Amniotic stem cell (primary cell): ENCODE measurements at regions not wholly inside any gene's neighbourhood (a gene's known extent, or its start where the extent isn't known, plus 50 kb on each side); places are given as distances from the start of the nearest gene placed in this dataset.
A peak's percentile ranks its signal among the peaks of the same experiment; 100 is the strongest.

ENCODE experiments used
- DNase-seq: peaks from one replicate; lab custom pipeline; 2025; lab: John Stamatoyannopoulos, UW

DNA sequence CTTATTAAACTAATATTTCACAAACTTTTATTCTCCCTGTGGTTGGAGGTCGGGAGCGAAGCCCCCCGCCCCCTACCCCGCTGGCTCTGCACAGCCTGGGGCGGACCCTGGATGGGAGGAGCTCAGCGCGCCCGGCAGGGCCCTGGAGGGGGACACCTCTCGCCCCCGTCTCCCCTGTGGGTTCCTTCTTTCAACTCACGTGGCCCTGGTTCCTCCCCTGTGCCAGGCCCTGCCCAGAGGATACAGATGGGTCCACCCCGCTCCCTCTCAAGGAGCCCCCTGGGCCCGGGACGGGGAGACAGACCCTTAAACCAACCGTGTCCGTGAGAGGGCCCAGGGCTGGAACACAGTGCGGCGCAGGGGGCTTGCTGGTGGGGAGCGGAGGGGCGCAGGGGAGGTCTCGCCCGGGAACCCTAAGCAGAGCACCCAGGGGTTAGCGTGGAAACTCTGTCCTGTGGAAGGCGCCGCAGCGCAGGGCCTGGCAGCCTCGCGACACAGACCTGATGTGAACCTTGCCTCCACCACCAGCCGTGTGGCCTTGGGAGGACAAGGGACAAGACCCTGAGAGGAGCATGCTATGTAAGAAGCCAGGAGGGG lies 103.7 kb upstream of the MVB12B start:
- no peak for DNase-seq

DNA sequence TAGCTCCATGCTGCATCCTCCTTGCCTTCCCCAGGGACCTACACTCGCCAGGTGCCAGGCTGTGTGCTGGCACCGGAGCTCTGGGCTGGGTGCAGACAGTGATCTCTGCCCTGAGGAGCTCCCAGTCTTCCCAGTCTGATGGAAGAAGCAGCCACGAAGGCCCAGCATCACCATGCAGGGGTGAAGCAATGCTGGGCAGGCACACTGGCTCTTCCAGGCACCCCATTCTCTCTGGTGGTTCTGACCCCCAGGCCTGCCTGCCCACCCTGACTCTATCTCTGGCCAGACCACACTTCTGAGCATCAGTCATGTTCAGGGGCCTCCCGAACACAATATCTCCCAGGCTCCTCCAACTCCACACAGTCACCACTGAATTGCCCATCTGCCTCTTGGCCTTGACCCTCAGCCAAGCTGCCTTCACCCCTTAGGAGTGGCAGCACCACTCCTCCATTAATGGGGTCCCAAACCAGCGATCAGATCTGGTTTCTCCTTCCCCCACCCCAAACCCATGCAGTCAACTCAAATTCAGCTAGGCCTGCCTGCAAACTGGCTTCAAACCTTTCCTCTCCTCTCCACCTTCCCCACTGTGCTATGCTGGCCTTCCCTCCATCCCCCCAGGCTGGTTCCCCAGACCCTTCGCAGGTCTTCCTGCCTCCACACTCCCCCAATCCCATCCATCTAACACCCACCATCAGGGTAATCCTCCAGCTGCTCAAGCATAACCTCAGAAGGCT lies 102.7 kb upstream of the MVB12B start:
- no peak for DNase-seq

DNA sequence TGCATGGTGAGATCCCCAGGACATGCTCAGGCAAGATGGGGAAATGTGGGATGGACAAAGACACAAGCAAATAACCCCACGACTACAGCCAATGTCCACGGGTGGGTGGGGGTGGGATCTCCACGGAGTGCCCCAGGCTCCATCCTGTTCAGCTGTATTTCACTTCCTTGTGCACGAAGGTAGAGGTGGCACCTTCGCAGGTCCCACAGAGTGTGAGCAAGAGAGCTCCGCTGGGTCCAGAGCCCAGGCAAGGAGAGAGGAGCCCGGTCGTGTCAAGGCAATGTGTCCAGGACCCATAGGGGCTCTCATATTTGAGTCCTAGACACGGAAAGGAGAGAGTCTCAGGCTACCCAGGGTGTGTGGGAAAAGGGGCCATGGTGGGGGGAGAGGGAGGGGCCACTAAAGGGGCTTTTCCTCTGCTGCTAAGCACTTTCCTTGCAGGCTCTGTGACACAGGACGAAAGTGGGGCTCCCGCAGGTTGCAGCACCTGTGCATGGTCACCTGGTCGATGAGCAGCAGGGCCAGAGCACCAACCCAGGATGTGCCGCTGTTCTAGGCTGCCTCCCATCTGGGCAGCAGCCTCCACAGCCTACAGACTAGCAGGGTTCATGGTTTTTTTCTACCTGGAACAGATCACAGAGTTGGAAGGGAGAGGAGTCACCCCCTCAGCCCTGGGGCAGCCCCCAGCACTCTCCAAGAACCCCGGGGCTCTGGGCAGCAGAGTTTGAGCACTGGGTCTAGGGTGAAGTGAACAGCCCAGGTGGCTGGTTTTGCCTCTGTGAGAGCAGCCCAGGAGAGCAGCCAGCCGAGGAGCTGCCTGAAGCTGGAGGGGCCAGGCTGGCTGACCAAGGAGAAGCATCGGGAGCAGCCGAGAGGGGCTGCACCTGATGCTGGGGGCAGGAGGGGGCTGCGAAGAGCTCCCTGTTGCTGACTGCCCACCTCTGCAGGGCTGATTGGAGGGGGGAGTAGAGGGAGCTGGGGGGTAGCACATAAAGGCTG lies 100.7 kb upstream of the MVB12B start:
- no peak for DNase-seq

DNA sequence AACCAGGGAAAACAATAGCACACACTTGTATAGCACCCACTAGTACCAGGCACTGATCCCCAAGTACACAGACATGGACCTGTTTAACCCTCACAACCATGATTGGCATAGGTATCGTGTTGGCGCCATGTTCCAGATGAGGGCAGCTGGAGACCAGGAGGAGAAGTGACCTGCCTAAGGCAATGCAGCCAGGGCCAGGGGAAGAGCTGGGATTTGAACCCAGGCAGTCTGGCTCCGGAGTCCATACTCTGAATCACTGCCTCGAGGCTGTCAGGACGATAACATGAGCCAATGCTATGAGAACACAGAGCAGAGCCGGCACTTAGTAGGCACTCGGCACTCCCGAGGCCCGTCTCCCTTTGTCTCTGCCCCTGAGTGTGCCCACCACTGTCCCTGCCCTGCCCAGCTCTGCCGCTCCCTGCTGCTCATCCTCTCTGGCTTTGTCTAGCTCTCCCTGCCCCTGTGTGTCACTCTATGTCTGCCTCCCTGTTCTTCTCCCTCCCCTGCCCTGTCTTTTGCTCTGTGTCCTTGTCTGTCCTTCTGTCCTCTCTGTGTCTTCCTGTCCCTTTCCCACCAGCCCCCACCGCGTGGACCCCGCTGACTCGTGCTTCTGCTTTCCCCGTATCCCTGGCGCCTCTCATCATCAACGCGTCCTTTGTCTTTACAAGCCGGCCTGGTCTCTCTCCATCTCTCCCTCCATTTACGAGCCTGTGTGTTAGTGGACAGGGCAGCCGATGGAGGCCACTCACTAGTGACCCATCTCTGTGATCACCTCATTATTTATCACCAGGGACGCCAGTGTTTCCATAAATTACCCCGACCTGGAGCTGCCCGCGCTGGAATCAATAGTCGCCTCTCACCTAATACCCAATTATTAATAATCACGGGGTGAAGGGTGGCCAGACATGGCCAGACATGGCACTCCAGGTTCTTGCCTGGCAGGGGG lies 99.4 kb upstream of the MVB12B start:
- no peak for DNase-seq

DNA sequence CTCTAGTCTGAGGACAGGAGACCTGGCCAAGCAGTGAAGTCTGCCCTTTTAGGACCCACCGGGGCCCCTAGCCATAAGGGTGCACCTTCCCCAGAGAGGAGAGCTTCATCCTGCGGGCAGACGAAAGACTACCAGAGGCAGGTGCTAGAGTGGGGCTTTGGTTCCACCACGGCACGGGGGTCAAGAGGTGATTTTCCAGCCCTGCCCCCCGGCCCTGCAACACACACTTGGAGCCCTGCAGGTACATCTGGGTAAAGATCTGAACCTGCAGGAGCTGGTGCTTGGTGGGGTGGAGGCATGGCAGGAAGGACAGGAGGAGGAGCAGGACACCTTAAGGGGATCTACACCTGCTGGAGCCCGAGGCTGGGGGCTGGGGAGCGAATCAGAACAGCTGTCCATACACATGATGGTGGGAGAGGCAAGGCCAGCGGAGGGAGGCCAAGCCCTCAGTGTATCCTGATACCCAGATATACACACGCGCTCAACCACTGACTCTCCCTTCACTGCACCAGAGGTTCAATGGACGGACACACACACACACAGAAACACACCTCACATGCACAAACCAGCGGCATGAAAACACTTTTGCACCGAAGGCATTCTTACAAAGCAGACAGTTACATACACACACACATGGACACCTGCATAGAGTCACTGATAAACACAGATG lies 98.4 kb upstream of the MVB12B start:
- no peak for DNase-seq

DNA sequence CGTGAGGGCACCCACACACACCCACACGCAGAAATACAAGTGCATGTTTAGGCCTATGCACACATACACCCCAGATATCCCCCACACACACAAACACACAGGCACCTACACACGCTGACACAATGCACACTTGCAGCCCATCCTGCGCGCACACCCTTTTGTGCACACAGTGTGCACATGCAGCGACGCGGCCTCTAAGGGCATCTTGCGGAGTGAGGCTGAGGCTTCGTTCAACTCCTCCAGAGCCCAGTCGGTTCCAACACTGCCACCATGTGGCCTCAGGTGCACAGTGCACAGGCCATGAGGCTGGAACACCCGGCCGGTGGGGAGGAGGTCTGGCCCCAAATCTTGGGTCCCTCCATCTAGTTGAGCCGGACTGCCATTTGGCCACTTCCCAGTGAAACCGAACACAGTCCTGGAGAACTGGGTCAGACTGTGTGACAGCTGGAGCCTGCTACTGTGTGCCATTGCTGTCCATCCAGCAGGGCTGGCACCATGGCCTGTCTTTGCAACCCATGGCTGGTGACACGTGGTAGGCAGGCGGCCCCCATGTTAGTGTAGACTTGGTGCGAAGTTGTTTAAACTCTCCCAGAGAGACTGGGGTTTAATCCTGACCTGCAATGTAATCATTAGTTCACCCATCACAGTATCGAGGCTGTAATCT lies 97.7 kb upstream of the MVB12B start:
- DNase-seq = peak; percentile 46

DNA sequence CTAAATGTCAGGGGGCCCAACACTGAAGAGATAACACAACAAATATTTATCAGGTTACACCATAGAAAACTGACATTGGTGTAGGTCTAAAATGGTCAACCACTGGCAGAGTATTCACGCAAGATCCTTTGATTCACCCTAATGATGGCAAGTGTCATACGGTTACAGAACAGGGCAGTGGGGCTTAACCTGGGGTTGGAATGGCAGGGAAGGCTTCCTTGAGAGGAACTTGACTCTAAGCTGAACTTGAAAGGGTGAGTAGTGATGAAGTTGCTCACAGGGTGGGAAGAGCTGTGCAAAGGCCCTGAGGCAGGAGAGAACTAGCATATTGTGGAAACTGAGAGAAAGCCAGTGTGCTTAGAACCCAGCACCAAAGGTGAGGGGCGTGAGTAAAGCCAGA lies 97.1 kb upstream of the MVB12B start:
- no peak for DNase-seq

DNA sequence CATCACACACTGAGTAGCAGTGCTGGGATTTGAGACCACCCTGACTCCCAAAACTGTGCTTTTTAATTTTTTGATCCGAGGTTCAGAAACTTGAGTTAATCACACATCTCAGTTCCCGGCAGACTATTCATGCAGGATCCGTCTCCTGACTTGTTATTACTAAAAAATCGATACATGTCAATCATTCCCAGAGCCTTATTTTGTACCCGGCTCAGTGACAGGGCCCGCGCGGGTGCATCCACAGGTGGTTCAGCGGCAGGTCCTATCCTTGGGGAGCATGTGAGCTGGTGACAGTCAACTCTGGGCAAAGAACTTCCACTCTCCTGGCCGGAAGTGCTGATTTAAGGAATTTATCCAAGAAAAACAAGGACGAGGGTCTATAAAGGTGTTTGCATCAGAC lies 95.9 kb upstream of the MVB12B start:
- no peak for DNase-seq

DNA sequence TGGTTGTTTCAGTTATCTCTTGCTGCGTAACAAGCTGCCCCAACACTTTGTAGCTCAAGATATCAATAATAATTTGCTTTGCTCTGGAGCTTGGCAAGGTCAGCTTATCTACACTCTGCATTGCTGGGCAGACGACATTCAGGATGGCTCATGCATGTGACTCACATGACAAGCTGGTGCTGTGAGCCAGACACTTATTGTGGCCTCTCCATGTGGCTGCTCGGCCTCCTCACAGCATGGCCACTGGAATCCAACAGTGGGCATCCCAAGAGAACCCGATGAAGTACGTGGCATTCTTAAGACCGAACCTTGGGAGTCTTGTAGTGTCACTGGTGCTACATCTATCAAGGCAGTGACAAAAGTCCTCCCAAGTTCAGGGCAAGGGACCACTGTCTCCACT lies 94.2 kb upstream of the MVB12B start:
- DNase-seq = no peak

DNA sequence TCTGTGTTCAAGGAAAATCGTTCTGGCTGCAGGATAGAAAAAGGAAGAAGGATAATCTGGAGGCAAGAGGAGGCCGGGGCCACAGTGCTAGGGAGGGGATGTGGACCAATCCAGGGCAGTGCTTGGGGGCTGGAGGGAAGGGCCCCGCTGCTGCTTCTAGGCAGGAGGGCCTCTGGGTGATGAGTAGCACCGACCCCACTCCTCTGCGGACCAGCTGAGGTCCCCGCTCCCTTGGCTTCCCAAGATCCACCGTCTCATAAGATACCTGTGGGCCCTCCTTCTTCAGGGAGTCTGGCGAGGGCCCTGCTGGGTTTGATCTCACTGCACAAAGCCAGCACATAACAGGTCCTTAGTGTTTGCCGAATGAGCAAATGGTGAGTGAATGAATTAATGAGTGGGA lies 93.5 kb upstream of the MVB12B start:
- no peak for DNase-seq

DNA sequence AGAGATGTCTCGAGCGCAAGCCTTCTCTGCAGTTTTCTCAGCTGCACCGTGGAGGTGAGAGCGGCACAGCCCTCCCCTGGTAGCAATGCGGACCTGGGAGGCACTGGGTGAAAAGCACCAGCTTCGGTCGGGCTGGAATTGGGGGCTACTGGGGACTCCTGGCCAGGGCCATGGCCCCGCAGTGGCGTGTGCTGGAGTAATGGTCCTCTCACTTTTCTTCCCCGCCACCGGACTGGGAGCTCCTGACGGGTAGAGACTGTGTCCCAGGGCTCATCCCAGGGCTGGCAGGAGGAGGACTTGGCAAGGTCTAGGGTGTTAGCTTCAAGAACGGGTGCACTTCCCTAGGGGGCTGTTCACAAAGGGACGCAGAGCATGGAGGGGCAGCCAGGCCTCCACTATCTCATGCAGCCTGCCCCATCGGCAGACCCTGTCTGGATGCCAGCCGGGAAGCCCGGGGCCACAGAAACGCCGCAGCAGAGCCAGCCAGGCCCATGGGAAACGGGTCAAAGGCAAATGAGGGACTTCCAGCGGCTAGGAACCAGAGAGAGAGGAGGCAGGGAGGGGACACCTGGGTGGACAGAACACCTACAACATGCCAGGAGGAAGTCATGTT lies 92.6 kb upstream of the MVB12B start:
- DNase-seq = no peak

DNA sequence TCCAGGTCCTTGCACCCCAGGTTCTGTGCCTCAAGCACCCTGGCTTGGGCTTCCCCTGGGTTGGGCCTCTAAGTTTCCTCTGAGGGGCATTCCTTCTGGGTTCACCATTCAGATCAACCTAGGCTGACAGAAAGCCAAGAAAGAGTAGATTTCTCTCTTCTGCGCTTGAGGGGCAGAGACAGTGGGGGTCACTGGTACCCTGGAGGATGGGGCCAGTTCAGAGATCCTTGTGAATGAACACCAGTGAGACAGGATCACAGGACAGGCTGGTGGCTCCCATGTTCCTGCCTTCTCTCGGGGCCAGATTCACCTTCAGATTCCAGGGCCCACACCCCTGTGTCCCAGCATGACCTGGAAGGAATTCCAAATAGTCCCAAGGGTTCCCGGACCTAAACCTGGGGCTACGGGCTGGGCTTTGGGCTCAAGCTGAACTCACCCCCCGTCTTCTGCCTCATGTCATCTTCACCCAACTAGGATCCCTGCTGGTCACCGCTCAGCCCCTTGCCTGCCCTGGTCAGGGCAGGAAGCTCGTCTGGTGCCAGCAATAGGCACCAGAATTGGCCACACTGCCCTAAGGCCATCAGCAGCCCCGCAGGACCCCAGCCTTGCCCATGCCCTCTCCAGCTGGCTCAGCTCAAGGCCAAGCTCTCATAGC lies 91.8 kb upstream of the MVB12B start:
- no peak for DNase-seq

DNA sequence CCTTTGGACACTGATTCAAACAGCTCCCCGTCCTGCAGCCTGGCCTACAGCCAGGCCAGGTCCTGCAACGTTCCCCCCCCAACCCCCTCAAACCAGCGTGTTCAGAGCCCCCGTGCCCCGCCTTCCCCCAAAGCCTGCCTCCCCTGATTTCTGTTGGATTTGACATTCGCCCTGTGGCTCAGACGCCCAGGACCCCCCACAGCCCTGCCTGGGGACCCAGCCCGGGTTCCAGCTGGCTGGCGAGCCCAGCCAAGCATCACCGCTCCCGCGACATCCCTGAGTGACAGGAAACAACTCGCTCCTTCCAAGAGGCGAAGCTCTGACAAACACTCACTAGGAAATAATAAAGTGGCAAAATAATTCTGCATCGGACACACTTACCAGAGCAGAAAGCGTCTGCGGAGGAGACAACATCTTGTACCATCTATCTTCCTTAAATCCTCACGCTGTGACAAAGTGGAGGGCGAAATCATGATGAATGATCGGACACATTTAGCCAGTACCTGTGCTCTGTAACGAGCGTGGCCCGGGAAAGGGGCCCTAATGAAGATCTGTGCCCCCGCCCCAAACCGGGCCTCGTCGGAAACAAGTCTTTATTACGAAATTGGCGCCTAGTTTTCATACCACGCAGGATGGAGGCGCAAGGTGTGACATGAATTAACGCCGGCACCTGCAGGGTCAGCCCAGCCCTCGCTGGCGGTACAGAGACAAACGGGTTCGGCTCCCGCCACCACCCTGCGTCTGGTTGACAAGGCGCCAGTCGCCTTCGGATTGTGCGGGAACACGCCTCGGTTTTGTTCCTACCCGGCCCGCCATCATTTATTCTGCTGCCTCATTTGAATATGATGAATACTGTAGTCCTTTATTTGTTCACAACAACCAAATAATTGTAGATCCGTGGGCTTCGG lies 91.0 kb upstream of the MVB12B start:
- DNase-seq = no peak

DNA sequence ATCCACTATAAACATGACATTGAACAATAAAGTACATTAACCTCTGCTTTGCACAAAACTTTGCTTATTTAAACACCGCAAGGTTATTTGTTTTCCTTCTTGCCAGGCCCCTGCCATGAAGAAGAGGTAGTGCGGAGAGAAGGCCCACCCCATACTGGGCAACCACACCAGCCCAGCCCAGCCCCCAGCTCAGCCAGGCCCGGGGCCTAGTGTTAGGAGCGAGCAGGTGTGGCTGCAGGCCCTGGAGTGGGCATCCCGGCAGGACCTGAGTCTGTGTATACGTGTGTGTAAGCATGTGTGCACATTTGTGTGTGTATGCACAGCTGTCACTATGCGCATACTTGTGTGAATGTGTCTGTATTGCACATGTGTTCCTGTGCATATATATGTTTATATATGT lies 90.4 kb upstream of the MVB12B start:
- DNase-seq = no peak

DNA sequence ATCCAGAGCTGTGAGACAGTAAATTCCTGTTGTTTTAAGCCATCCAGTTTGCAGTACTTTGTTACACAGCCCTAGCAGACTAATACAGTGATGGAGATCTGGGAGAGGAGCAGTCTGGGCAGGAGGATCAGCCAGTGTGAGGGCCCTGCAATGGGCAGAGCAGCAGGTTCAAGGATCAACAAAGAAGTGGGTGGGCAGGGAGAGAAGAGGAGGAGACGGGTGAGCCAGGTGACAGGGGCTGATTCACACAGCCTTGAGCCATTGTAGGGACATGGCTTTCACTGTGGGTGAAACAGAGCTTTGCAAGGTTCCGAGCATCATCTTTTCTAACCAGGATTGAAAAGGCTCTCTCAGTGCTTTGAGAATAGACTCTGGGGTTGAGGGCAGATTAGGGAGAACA lies 88.2 kb upstream of the MVB12B start:
- DNase-seq = no peak

DNA sequence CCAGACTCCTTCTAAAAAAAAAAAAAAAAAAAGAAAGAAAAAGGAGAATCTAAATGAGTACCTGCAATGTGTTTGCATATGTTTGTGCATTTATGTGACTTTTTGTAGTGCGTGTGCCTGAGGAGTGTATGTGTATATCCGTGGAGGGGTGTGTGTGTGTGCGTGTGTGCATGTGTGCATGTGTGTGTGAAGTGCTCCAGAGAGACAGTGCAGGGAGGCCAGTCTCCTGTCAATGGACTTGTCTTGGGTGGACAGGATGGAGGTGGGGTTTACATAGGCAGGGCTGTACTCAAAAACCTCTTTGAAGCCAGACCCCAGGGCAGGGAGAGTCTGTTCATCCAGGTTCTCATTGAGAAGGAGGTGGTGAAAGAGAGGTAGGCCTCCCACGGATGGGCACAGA lies 87.1 kb upstream of the MVB12B start:
- no peak for DNase-seq

DNA sequence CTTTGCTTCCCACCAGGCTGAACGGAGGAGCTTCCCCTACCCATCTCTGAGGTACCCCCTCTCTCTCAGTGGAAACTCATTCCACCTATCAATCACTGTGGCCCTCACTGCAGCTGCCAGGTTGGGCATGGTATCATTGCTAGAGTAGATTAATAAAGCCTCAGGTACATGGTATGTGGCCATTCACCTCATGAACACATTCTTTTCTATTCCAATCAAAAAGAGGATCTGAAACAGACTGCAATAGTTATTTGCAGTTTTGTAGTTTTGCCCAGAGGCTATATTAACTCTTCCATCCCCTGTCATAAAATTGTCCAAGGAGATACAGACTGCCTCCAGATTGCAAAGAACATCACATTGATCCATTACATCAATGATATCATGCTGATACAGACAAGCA lies 85.8 kb upstream of the MVB12B start:
- no peak for DNase-seq

DNA sequence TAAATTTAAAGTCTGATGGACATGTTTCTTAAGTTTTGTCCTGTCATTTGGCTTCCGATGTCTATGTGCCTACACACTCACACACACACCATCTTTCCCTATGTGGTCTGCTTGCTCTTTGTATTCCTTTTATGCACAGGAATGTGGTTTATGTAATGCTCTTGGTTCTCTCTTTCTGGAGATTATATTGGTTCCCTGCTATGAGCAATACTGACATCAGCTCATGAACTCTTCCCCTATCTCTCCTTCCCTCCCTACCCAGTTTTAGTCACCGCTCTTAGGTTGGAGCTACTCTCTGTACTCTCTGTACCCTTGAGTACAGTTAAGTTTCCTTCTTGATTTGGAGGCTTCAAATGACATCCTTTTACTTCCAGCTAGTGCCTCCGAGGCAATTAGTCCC lies 77.9 kb upstream of the MVB12B start:
- no peak for DNase-seq
